ENCODE measurements at regions not wholly inside any gene's neighbourhood (a gene's known extent, or its start where the extent isn't known, plus 50 kb on each side); places are given as distances from the start of the nearest gene placed in this dataset.

- intact Hi-C loops (cut with DNase I) = no loop called here
- Histone ChIP-seq H3K4me1 (peaks cover 0 to 15% (median 6%) of the 10 kb centered on the region in 4 donors), H3K36me3 (no peaks in the 10 kb centered on the region), H3K27ac (no peak overlapping the region), H3K9me3 (no peaks in the 10 kb centered on the region), H3K4me3 (no peak overlapping the region), H3K27me3 (no peaks in the 10 kb centered on the region)
- DNase-seq = no peak
- 86 to 93% methylated on average over 1 of the region's 1 CpG for WGBS, 2 donors
- TF ChIP-seq POLR2AphosphoS5 (IDR thresholded peaks at IDR 0.05) (no peak), POLR2A (IDR thresholded peaks at IDR 0.05) (no peak), EP300 (IDR thresholded peaks at IDR 0.05) (no peak)
- TF ChIP-seq, protein P1, sequence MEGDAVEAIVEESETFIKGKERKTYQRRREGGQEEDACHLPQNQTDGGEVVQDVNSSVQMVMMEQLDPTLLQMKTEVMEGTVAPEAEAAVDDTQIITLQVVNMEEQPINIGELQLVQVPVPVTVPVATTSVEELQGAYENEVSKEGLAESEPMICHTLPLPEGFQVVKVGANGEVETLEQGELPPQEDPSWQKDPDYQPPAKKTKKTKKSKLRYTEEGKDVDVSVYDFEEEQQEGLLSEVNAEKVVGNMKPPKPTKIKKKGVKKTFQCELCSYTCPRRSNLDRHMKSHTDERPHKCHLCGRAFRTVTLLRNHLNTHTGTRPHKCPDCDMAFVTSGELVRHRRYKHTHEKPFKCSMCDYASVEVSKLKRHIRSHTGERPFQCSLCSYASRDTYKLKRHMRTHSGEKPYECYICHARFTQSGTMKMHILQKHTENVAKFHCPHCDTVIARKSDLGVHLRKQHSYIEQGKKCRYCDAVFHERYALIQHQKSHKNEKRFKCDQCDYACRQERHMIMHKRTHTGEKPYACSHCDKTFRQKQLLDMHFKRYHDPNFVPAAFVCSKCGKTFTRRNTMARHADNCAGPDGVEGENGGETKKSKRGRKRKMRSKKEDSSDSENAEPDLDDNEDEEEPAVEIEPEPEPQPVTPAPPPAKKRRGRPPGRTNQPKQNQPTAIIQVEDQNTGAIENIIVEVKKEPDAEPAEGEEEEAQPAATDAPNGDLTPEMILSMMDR (IDR thresholded peaks at IDR 0.05) = no peak
These were observed 75.4 kb upstream of the SPATA31D4 start for GRCh38 chr9:81852820-81853219.

- Histone ChIP-seq H3K4me1 (peaks cover 0 to 12% (median 6%) of the 10 kb centered on the region in 4 donors), H3K27ac (no peak overlapping the region), H3K4me3 (no peak overlapping the region), H3K27me3 (no peaks in the 10 kb centered on the region), H3K36me3 (no peaks in the 10 kb centered on the region), H3K9me3 (no peaks in the 10 kb centered on the region)
- TF ChIP-seq POLR2A (IDR thresholded peaks at IDR 0.05) (no peak), POLR2AphosphoS5 (IDR thresholded peaks at IDR 0.05) (no peak), EP300 (IDR thresholded peaks at IDR 0.05) (no peak)
- TF ChIP-seq, protein P1 (IDR thresholded peaks at IDR 0.05) = no peak
- WGBS, 2 donors = 53 to 65% methylated on average over 2 of the region's 2 CpGs
- intact Hi-C loops (cut with DNase I) = no loop called here
- DNase-seq = no peak
These were observed 72.7 kb upstream of the SPATA31D4 start for GRCh38 chr9:81855538-81855937.

- no peak for TF ChIP-seq POLR2A (IDR thresholded peaks at IDR 0.05)
- TF ChIP-seq, protein P1 (IDR thresholded peaks at IDR 0.05) = no peak
- no peak for TF ChIP-seq EP300 (IDR thresholded peaks at IDR 0.05)
- TF ChIP-seq POLR2AphosphoS5 (IDR thresholded peaks at IDR 0.05) = no peak
- WGBS, 2 donors = 94% methylated on average over 6 of the region's 6 CpGs
- DNase-seq = no peak
- no peaks in the 10 kb centered on the region for H3K9me3 ChIP-seq
- H3K36me3 ChIP-seq = no peaks in the 10 kb centered on the region
- H3K27ac ChIP-seq = no peak overlapping the region
- intact Hi-C loops (cut with DNase I) = no loop called here
- no peak overlapping the region for H3K4me3 ChIP-seq
- H3K4me1 ChIP-seq = no peaks in the 10 kb centered on the region
- no peaks in the 10 kb centered on the region for H3K27me3 ChIP-seq
These were observed 69.4 kb upstream of the SPATA31D4 start for GRCh38 chr9:81858657-81859430.

GRCh38 chr9:81860581-81860980, 67.6 kb upstream of the SPATA31D4 start:
- 88 to 96% methylated on average over 8 of the region's 8 CpGs for WGBS, 2 donors

More at GRCh38 chr9:81860581-81860980, 67.6 kb upstream of the SPATA31D4 start:
- Histone ChIP-seq H3K4me3 (no peak overlapping the region), H3K27ac (no peak overlapping the region), H3K36me3 (no peaks in the 10 kb centered on the region), H3K9me3 (no peaks in the 10 kb centered on the region), H3K4me1 (no peaks in the 10 kb centered on the region), H3K27me3 (no peaks in the 10 kb centered on the region)
- TF ChIP-seq, protein P1 (IDR thresholded peaks at IDR 0.05) = no peak
- TF ChIP-seq EP300 (IDR thresholded peaks at IDR 0.05) (no peak), POLR2A (IDR thresholded peaks at IDR 0.05) (no peak), POLR2AphosphoS5 (IDR thresholded peaks at IDR 0.05) (no peak)
- intact Hi-C loops (cut with DNase I) = no loop called here
- no peak for DNase-seq
